WTC11 (cell line): ENCODE measurements at regions not wholly inside any gene's neighbourhood (a gene's known extent, or its start where the extent isn't known, plus 50 kb on each side); places are given as distances from the start of the nearest gene placed in this dataset.

Experiments used
- ATAC-seq: fragments of 200-7000 bp; cut with Tn5 transposase; 2 replicates; pipeline ENCODE4 v1.10.0; 2021; ENCODE audit warnings: mild to moderate bottlenecking, moderate library complexity
- CTCF ChIA-PET: fragments of 300-600 bp; sonication (Branson Sonifier 250); formaldehyde crosslinking; loops from one replicate; lab custom pipeline; 2021; ENCODE audit warnings: antibody characterized with exemption; lab: Charles Lee
- POLR2A ChIA-PET: fragments of 350-600 bp; sonication (Branson Sonifier 250); formaldehyde crosslinking; loops from one replicate; lab custom pipeline; 2021; ENCODE audit warnings: antibody characterized with exemption; lab: Charles Lee
- DNase-seq: peaks from one replicate; pipeline ENCODE4 v3.0.0; 2021; ENCODE audit warnings: low spot score
- H3K27ac Mint-ChIP-seq: 2 replicates; pipeline ENCODE4 v1.8.0; 2021; ENCODE audit warnings: mixed read lengths
- H3K27me3 Mint-ChIP-seq: 2 replicates; pipeline ENCODE4 v1.8.0; 2021; ENCODE audit warnings: low read depth, mild to moderate bottlenecking, moderate library complexity, mixed read lengths
- H3K36me3 Mint-ChIP-seq: 2 replicates; pipeline ENCODE4 v1.8.0; 2021; ENCODE audit warnings: mixed read lengths
- H3K4me1 Mint-ChIP-seq: 2 replicates; pipeline ENCODE4 v1.8.0; 2022; ENCODE audit warnings: mixed read lengths
- H3K4me3 Mint-ChIP-seq: 2 replicates; pipeline ENCODE4 v1.8.0; 2021; ENCODE audit warnings: mild to moderate bottlenecking, moderate library complexity, mixed read lengths
- H3K9me3 Mint-ChIP-seq: 2 replicates; pipeline ENCODE4 v1.8.0; 2021; ENCODE audit warnings: mixed read lengths
- AR ChIP-seq: fragments of 250-450 bp; sonication (Bioruptor Pico); IDR thresholded peaks from 2 replicates; pipeline ENCODE4 v1.9.0; 2021; ENCODE audit warnings: mild to moderate bottlenecking
- CTCF ChIP-seq: fragments of 200-600 bp; IDR thresholded peaks from 2 replicates; pipeline ENCODE4 v1.8.0; 2022; ENCODE audit warnings: antibody characterized with exemption
- E2F4 ChIP-seq: sonication (generic); formaldehyde crosslinking; IDR thresholded peaks from 2 replicates; pipeline ENCODE4 v1.8.1; 2022; ENCODE audit warnings: low read depth, mild to moderate bottlenecking, moderate library complexity, missing genetic modification reagents, borderline replicate concordance
- ETV6 ChIP-seq: sonication (generic); formaldehyde crosslinking; IDR thresholded peaks from 2 replicates; pipeline ENCODE4 v1.8.1; 2022; ENCODE audit warnings: mild to moderate bottlenecking, missing genetic modification reagents
- FOXK1 ChIP-seq: sonication (generic); formaldehyde crosslinking; IDR thresholded peaks from 2 replicates; pipeline ENCODE4 v1.8.0; 2022; ENCODE audit warnings: mild to moderate bottlenecking, moderate library complexity, missing genetic modification reagents
- RELA ChIP-seq: sonication (generic); formaldehyde crosslinking; IDR thresholded peaks from 2 replicates; pipeline ENCODE4 v1.8.1; 2022; ENCODE audit warnings: missing genetic modification reagents, mild to moderate bottlenecking, borderline replicate concordance
- RORB ChIP-seq: fragments of 250-450 bp; sonication (Bioruptor Pico); IDR thresholded peaks from 2 replicates; pipeline ENCODE4 v1.9.0; 2021; ENCODE audit warnings: mild to moderate bottlenecking
- STAT6 ChIP-seq: sonication (generic); formaldehyde crosslinking; conservative IDR thresholded peaks from 2 replicates; pipeline ENCODE4 v1.8.1; 2023; ENCODE audit warnings: mild to moderate bottlenecking, low read depth, missing genetic modification reagents, moderate library complexity
- USF1 ChIP-seq: sonication (generic); formaldehyde crosslinking; IDR thresholded peaks from 2 replicates; pipeline ENCODE4 v1.8.0; 2022; ENCODE audit warnings: mild to moderate bottlenecking, missing genetic modification reagents
- ZNF138 ChIP-seq: sonication (generic); formaldehyde crosslinking; conservative IDR thresholded peaks from 2 replicates; pipeline ENCODE4 v1.8.1; 2022; ENCODE audit warnings: mild to moderate bottlenecking, moderate library complexity, missing genetic modification reagents
- ZNF281 ChIP-seq: sonication (generic); formaldehyde crosslinking; IDR thresholded peaks from 2 replicates; pipeline ENCODE4 v1.8.0; 2023; ENCODE audit warnings: mild to moderate bottlenecking, missing genetic modification reagents
- ZNF416 ChIP-seq: fragments of 250-450 bp; sonication (Bioruptor Pico); IDR thresholded peaks from 2 replicates; pipeline ENCODE4 v1.9.0; 2021; ENCODE audit warnings: mild to moderate bottlenecking, inconsistent platforms

- POLR2A ChIA-PET: no interaction called here
These were observed 218.8 kb upstream of the BMP4 start for GRCh38 chr14:54175298-54175942.

GRCh38 chr14:54177019-54177418 lies 219.8 kb upstream of the CDKN3 start:
- no peak overlapping the region for H3K27ac Mint-ChIP-seq
- ATAC-seq (no peak), DNase-seq (no peak)
- TF ChIP-seq ZNF416 (CRISPR knock-in tag) (no peak), E2F4 (CRISPR knock-in tag) (no peak), STAT6 (CRISPR knock-in tag) (no peak), ZNF281 (CRISPR knock-in tag) (no peak), ETV6 (CRISPR knock-in tag) (no peak), ZNF138 (no peak), AR (no peak), FOXK1 (CRISPR knock-in tag) (no peak), RORB (CRISPR knock-in tag) (no peak), RELA (CRISPR knock-in tag) (no peak)
- H3K36me3 Mint-ChIP-seq: no peaks in the 10 kb centered on the region
- no peaks in the 10 kb centered on the region for H3K4me1 Mint-ChIP-seq
- CTCF ChIA-PET: interaction anchor here (1.0 to 6.6 kb wide), 3 partner anchors 10 to 171 kb away, joined by 3 to 54 read pairs (median 18); no protein-coding TSS in a partner anchor
- no peaks in the 10 kb centered on the region for H3K27me3 Mint-ChIP-seq
- POLR2A ChIA-PET: no interaction called here
- no peak overlapping the region for H3K4me3 Mint-ChIP-seq
- H3K9me3 Mint-ChIP-seq: no peaks in the 10 kb centered on the region

More at GRCh38 chr14:54175298-54175942, 218.8 kb upstream of the BMP4 start:
- ATAC-seq: peak; percentile 59
- peak; percentile 74 for DNase-seq
- H3K9me3 Mint-ChIP-seq: no peaks in the 10 kb centered on the region
- TF ChIP-seq CTCF: peak; percentile 76
- TF ChIP-seq USF1: no peak
- TF ChIP-seq, all 79 proteins: peak for 1
- no peaks in the 10 kb centered on the region for H3K4me1 Mint-ChIP-seq
- no peak overlapping the region for H3K27ac Mint-ChIP-seq
- no peak overlapping the region for H3K4me3 Mint-ChIP-seq
- CTCF ChIA-PET: interaction anchor here (0.6 to 6.6 kb wide), 50 partner anchors 8 to 776 kb away, joined by 3 to 54 read pairs (median 4); partner anchors contain the start of genes BMP4 and CDKN3
- no peaks in the 10 kb centered on the region for H3K27me3 Mint-ChIP-seq
- no peaks in the 10 kb centered on the region for H3K36me3 Mint-ChIP-seq
